ENCODE measurements at regions not wholly inside any gene's neighbourhood (a gene's known extent, or its start where the extent isn't known, plus 50 kb on each side); places are given as distances from the start of the nearest gene placed in this dataset.

- DNase-seq (ENCODE audit: low read depth): no peak
- no peak for TF ChIP-seq CTCF (conservative IDR thresholded peaks at IDR 0.05; ENCODE audit: low read depth, low read length)
- H3K4me3 ChIP-seq (ENCODE audit: low read depth, low read length): no peak overlapping the region
Measured at GRCh38 chr18:39326772-39327171, 1761.2 kb upstream of the CELF4 start.

- H3K4me3 ChIP-seq (ENCODE audit: low read depth, low read length): no peak overlapping the region
- no peak for TF ChIP-seq CTCF (conservative IDR thresholded peaks at IDR 0.05; ENCODE audit: low read depth, low read length)
- DNase-seq (ENCODE audit: low read depth): no peak
Measured at GRCh38 chr18:39325973-39326372, 1760.4 kb upstream of the CELF4 start.

GRCh38 chr18:39319141-39319540 is 1753.5 kb upstream of the CELF4 start:
- H3K4me3 ChIP-seq (ENCODE audit: low read depth, low read length): no peak overlapping the region
- no peak for TF ChIP-seq CTCF (conservative IDR thresholded peaks at IDR 0.05; ENCODE audit: low read depth, low read length)
- DNase-seq (ENCODE audit: low read depth): no peak

GRCh38 chr18:39318462-39318861 is 1752.9 kb upstream of the CELF4 start:
- DNase-seq (ENCODE audit: low read depth): no peak

GRCh38 chr18:39318008-39318407 is 1752.4 kb upstream of the CELF4 start:
- no peak overlapping the region for H3K4me3 ChIP-seq (ENCODE audit: low read depth, low read length)
- TF ChIP-seq CTCF (conservative IDR thresholded peaks at IDR 0.05; ENCODE audit: low read depth, low read length): no peak
- DNase-seq (ENCODE audit: low read depth): no peak

More at GRCh38 chr18:39318462-39318861, 1752.9 kb upstream of the CELF4 start:
- no peak overlapping the region for H3K4me3 ChIP-seq (ENCODE audit: low read depth, low read length)
- TF ChIP-seq CTCF (conservative IDR thresholded peaks at IDR 0.05; ENCODE audit: low read depth, low read length): no peak

GRCh38 chr18:39314595-39314994 is 1749.0 kb upstream of the CELF4 start:
- TF ChIP-seq CTCF (conservative IDR thresholded peaks at IDR 0.05; ENCODE audit: low read depth, low read length): no peak
- no peak for DNase-seq (ENCODE audit: low read depth)
- H3K4me3 ChIP-seq (ENCODE audit: low read depth, low read length): no peak overlapping the region

GRCh38 chr18:39313992-39314391 is 1748.4 kb upstream of the CELF4 start:
- DNase-seq (ENCODE audit: low read depth): no peak
- no peak overlapping the region for H3K4me3 ChIP-seq (ENCODE audit: low read depth, low read length)
- no peak for TF ChIP-seq CTCF (conservative IDR thresholded peaks at IDR 0.05; ENCODE audit: low read depth, low read length)
